ENCODE measurements at regions not wholly inside any gene's neighbourhood (a gene's known extent, or its start where the extent isn't known, plus 50 kb on each side); places are given as distances from the start of the nearest gene placed in this dataset.

DNA sequence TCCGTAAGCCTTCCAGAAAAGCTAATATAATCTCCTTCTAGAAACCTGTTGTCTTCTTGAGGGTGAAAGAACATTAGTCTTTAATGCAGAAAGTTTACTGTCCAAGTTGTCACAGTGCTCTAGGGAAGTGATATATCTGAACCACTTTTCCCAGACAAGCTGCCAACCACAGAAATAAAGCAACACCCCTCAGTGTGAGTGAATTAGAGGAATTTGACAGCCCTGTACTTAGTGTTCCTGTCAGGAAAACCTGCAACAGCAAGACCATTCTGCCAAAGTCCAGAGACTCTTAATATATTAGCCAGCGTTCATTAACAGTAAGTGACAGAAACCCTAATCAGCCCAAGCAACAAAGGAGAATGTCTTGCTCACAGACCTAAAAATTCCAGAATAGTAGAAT lies 137.7 kb downstream of the KATNIP start:
- Mint-ChIP-seq H3K27ac (no peak overlapping the region), H3K27me3 (no peaks in the 10 kb centered on the region), H3K4me1 (no peaks in the 10 kb centered on the region), H3K4me3 (no peak overlapping the region), H3K36me3 (peaks cover 18% of the 10 kb centered on the region), H3K9me3 (no peaks in the 10 kb centered on the region)

DNA sequence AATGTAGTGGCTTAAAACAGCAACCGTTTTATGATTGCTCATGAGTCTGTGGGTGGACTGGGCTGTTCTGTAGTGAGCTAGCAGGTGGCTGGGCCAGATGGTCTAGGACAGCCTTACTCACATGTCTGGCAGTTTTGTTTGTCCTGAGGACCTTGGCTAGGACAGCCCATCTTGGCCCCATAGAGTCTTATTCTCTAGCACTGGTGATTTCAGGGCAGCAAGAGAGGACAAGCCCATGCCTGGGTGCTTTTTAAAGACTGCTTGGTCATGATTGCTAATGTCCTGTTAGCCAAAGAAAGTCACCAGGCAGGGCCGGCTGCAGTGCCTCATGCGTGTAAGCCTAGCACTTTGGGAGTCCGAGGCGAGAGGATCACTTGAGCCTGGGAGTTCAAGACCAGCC lies 139.8 kb downstream of the KATNIP start:
- Mint-ChIP-seq H3K4me3 (no peak overlapping the region), H3K9me3 (no peaks in the 10 kb centered on the region), H3K27me3 (no peaks in the 10 kb centered on the region), H3K27ac (no peak overlapping the region), H3K4me1 (no peaks in the 10 kb centered on the region), H3K36me3 (peaks cover 16% of the 10 kb centered on the region)

DNA sequence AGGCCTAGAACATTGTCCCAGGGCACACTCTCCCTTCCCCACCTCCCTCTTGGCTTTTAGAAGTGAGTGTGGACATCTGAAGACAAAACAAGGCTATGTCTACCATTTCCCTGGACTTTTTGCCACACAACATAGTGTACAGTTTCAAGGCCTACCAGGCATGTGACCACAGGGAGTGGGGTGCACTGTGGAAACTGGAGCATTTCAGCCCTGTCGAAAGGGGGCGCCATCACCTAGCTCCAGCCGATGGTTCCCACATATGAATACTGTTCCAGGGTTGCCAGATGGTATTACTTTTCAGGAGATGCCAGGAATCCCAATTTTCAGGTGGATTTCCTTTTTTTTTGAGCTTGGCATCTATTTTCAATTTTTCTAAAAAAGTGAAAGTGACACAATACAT lies 140.7 kb downstream of the KATNIP start:
- Mint-ChIP-seq H3K27ac (no peak overlapping the region), H3K36me3 (peaks cover 16% of the 10 kb centered on the region), H3K27me3 (no peaks in the 10 kb centered on the region), H3K4me1 (no peaks in the 10 kb centered on the region), H3K4me3 (no peak overlapping the region), H3K9me3 (no peaks in the 10 kb centered on the region)

DNA sequence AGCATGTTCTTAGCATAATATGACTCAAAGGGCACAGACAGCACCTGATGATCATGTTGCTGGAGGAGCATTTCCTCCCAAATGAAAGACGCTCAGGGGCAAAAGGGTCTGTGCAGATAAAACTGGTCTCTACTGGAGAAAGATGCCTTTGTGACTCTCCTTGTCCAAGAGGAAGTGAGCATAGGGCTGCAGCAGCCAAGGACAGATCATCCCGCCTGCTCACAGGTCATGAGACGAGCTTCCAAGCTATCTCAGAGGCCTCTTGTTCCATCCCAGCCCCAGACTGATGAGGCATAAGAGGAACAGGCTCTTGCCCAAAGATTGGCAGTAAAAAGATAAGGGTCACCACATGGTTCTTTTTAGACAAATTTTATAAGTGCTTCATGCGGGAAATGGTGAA lies 141.8 kb downstream of the KATNIP start:
- Mint-ChIP-seq H3K9me3 (peaks cover 0 to 3% (median 0%) of the 10 kb centered on the region in 3 donors), H3K27ac (no peak overlapping the region), H3K4me3 (no peak overlapping the region), H3K27me3 (no peaks in the 10 kb centered on the region), H3K4me1 (no peaks in the 10 kb centered on the region), H3K36me3 (peaks cover 12% of the 10 kb centered on the region)

DNA sequence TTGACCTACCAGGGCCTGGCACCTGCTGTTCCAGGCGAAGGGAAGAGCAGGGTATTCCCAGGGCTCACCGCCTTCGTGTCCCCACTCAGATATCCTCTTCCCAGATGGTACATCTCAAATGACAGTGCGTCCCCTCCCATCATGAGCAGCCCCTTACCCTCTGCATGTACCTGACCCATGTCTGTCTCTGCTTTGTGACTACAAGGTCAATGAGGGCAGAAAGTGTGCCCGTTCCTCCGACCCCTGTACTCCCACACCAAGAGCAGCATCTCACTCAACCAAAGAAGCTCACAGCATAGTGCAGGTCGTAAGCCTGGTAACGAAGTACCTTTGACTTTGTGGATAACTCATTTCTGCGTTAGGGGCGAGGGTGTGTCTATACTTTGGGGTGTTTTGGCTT lies 142.6 kb downstream of the KATNIP start:
- Mint-ChIP-seq H3K36me3 (peaks cover 17% of the 10 kb centered on the region), H3K27me3 (no peaks in the 10 kb centered on the region), H3K4me1 (no peaks in the 10 kb centered on the region), H3K9me3 (peaks cover 0 to 3% (median 0%) of the 10 kb centered on the region in 3 donors), H3K27ac (no peak overlapping the region), H3K4me3 (no peak overlapping the region)

DNA sequence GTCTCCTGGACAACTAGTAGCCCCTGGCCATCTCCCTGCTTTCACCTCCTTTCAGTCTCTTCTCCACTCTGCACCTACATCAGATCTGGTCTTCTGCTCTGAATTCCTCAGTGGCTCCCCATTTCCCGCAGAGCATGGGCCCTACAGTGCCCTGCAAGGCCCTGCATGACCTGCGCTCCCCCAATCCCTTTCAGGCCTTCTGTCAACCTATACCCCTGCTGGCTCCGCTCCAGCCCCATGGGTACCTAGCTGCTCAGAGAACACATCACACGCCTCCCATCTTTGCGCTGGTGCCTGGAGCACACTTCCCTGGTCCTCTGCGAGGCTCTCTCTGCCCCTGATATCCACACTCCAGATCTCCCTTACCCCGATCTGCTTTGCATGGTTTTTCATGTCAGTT lies 145.2 kb downstream of the KATNIP start:
- no peaks in the 10 kb centered on the region for H3K27me3 Mint-ChIP-seq
- H3K4me1 Mint-ChIP-seq: no peaks in the 10 kb centered on the region
- H3K4me3 Mint-ChIP-seq: peak overlapping the region in 1 of 4 donors; percentile 0
- H3K36me3 Mint-ChIP-seq: peaks cover 18% of the 10 kb centered on the region
- no peak overlapping the region for H3K27ac Mint-ChIP-seq
- peaks cover 0 to 3% (median 0%) of the 10 kb centered on the region in 3 donors for H3K9me3 Mint-ChIP-seq

DNA sequence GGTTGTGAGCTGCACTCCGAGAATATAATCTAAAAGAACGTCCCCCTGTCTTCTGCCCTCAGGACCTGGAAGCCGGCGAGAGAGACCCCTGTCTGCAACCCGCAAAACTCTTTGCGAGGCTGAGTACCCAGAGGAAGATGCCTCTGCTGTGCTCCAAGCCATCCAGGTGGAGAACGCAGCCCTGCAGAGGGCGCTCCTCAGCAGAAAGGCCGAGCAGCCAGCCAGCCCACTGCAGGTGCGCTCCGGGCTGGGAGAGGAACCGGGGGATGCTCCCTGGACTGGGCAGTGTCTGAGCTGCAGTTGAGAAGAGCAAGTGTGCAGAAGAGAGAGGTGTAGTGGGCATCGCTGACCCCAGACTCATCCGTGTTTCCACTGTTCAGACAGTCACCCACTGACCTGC lies 148.3 kb downstream of the KATNIP start:
- Mint-ChIP-seq H3K27ac (no peak overlapping the region), H3K36me3 (peaks cover 17% of the 10 kb centered on the region), H3K4me1 (no peaks in the 10 kb centered on the region), H3K4me3 (no peak overlapping the region), H3K9me3 (peaks cover 0 to 3% (median 0%) of the 10 kb centered on the region in 3 donors), H3K27me3 (no peaks in the 10 kb centered on the region)

DNA sequence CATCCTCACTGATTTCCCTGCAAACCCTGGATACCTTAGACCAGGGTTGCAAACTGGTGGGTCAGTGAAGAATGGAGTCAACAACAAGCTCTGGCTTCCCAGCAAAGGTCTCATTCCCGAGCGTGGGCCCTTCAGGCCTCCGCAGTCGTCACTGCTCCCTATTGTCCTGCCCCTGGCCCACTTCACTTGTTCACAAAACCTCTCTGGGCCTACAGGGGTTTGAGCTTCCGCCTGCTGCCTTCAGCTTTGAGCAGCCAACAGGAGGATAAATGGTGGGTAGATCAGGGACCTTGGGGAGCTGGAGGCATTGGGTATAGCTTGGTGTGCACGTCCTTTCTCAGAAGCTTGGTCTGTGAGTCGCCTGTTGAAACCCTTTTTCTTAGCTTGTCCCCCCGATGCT lies 148.8 kb downstream of the KATNIP start:
- Mint-ChIP-seq H3K4me3 (no peak overlapping the region), H3K4me1 (no peaks in the 10 kb centered on the region), H3K27me3 (no peaks in the 10 kb centered on the region), H3K9me3 (peaks cover 0 to 3% (median 0%) of the 10 kb centered on the region in 3 donors), H3K27ac (no peak overlapping the region), H3K36me3 (peaks cover 15% of the 10 kb centered on the region)

DNA sequence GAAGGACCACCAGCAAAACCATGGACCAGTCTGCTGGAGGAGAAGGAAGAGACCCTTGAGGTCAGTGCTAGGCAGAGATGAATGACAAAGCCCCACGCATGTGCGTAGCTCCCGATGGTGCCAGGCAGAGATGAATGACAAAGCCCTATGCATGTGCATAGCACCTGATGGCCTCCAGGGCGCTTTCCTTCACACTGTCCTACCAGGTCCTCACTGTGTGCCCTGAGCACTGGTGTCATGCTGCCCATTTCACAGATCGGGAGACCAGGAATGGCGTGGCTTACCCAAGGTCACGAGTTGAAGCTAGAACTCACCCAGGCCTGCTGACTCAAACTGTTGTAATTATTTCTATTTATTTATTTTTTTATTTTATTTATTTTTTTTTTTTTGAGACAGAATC lies 149.6 kb downstream of the KATNIP start:
- no peak overlapping the region for H3K4me3 Mint-ChIP-seq
- no peak overlapping the region for H3K27ac Mint-ChIP-seq
- H3K4me1 Mint-ChIP-seq: no peaks in the 10 kb centered on the region
- H3K27me3 Mint-ChIP-seq: no peaks in the 10 kb centered on the region
- peaks cover 0 to 3% (median 0%) of the 10 kb centered on the region in 3 donors for H3K9me3 Mint-ChIP-seq
- peaks cover 15% of the 10 kb centered on the region for H3K36me3 Mint-ChIP-seq

DNA sequence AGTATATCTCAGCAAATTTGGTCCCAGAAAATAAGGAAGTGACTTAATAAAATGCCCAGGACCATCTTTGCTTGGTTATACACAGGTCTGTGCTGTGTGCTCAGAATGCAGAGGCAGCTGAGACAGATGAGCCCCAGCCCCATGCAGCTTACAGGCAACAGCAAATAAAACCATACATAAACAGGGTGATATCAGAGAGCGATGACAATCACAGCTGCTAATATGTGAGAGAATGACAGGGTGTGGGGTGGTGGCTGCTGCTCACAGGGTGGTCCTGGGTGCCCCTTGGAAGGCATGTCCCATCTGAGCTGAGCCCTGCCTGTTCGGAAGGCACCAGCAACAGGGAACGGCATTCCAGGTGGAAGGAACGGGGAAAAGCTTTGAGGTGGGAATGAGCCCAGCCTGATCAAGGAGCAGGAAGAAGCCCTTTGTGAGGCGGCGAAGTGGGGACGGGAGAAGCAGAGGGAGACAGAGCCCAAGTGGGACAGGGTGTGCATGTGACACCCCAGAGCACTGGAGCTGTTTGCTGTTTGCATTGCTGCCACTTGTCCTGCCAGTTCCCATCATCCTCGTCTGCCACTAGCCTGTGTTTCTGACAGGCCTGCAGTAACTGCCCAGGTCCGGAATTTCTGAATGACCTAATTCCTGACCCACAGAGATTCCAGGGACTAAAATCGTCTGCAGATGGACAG lies 150.5 kb downstream of the KATNIP start:
- Mint-ChIP-seq H3K4me3 (no peak overlapping the region), H3K4me1 (no peaks in the 10 kb centered on the region), H3K27ac (peak overlapping the region in 1 of 3 donors; percentile 80), H3K36me3 (peaks cover 20% of the 10 kb centered on the region), H3K9me3 (peaks cover 0 to 3% (median 0%) of the 10 kb centered on the region in 3 donors), H3K27me3 (no peaks in the 10 kb centered on the region)

DNA sequence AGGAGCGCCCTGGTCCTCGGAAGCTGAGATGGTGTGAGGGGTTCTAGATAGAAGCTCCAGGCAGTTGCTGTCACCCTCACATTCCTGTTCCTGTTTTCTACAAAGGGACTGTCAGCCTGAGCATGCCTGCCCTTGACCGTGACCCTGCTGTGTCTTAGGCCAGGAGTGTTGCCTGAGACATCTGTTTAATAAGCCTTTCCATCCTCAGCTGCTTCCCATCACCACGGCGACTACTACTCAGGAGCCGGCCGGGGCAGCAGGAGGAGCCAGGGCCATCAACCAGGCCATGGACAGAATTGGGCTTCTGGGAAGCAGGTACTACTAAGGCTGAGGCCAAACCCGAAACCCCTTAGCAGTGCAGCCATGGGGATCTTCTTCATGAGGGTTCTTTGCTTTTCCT lies 151.4 kb downstream of the KATNIP start:
- Mint-ChIP-seq H3K9me3 (peaks cover 0 to 1% (median 0%) of the 10 kb centered on the region in 3 donors), H3K4me3 (no peak overlapping the region), H3K27me3 (no peaks in the 10 kb centered on the region), H3K36me3 (peaks cover 19% of the 10 kb centered on the region), H3K27ac (no peak overlapping the region), H3K4me1 (no peaks in the 10 kb centered on the region)

DNA sequence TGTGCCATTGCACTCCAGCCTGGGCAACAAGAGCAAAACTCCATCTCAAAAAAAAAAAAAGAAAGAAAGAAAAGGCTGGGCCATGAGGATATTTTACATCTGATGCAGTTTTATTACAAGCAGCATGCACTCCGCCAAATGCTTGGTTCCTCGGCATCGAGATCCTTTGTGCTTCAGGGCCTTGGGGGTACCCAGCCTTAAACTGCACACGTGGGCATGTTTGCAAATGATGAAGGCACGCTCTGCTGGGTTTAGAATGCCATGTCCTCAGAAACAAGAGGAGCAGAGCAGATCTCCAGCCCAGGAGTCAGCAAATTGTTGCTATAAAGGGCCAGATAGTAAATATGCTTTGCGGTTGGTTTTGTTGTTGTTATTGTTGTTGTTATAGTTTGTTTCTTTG lies 153.2 kb downstream of the KATNIP start:
- no peaks in the 10 kb centered on the region for H3K9me3 Mint-ChIP-seq
- no peak overlapping the region for H3K4me3 Mint-ChIP-seq
- no peaks in the 10 kb centered on the region for H3K27me3 Mint-ChIP-seq
- peak overlapping the region in 1 of 3 donors; percentile 73 for H3K27ac Mint-ChIP-seq
- no peaks in the 10 kb centered on the region for H3K4me1 Mint-ChIP-seq
- peaks cover 14% of the 10 kb centered on the region for H3K36me3 Mint-ChIP-seq

DNA sequence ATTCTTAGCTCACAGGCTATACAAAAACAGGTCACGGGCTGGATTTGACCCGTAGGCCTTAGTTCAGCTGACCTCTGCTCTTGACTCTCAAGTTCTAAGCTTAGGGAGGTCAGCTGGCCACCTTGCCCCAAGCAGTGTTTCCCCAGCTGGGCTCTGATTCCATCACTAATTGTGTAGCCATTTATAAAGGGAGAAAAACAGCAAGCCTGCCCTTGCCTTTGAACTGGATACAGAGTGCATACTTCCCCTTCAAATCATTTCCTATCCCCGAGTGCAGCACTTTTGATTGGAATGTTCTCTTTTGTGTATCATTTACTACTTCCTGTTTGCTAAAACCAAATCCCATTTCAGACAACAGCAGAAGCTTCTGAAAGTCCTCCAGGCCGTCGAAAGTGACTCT lies 153.6 kb downstream of the KATNIP start:
- H3K27me3 Mint-ChIP-seq: no peaks in the 10 kb centered on the region
- H3K9me3 Mint-ChIP-seq: no peaks in the 10 kb centered on the region
- H3K27ac Mint-ChIP-seq: peak overlapping the region in 1 of 3 donors; percentile 73
- H3K4me3 Mint-ChIP-seq: no peak overlapping the region
- H3K36me3 Mint-ChIP-seq: peaks cover 15% of the 10 kb centered on the region
- no peaks in the 10 kb centered on the region for H3K4me1 Mint-ChIP-seq

DNA sequence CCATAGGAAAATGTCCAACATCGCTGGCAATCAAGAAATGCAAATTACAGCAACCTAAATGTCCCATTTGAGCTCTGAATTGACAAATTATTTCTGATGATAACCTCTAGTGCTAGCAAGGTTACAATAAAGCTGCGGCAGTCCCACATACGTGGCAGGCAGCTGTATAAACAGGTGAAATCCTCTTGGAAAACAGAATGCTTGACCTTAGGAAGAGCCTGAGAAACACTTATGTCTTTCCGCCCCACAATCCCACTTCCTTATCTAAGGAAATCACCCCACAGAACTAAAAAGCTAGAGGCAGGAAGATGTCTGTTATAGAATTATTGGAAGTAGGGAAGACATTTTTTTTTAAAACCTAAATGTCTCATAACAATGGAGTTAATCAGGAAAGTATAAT lies 154.3 kb downstream of the KATNIP start:
- no peaks in the 10 kb centered on the region for H3K9me3 Mint-ChIP-seq
- no peak overlapping the region for H3K4me3 Mint-ChIP-seq
- H3K36me3 Mint-ChIP-seq: peaks cover 16% of the 10 kb centered on the region
- no peaks in the 10 kb centered on the region for H3K4me1 Mint-ChIP-seq
- H3K27ac Mint-ChIP-seq: no peak overlapping the region
- no peaks in the 10 kb centered on the region for H3K27me3 Mint-ChIP-seq

DNA sequence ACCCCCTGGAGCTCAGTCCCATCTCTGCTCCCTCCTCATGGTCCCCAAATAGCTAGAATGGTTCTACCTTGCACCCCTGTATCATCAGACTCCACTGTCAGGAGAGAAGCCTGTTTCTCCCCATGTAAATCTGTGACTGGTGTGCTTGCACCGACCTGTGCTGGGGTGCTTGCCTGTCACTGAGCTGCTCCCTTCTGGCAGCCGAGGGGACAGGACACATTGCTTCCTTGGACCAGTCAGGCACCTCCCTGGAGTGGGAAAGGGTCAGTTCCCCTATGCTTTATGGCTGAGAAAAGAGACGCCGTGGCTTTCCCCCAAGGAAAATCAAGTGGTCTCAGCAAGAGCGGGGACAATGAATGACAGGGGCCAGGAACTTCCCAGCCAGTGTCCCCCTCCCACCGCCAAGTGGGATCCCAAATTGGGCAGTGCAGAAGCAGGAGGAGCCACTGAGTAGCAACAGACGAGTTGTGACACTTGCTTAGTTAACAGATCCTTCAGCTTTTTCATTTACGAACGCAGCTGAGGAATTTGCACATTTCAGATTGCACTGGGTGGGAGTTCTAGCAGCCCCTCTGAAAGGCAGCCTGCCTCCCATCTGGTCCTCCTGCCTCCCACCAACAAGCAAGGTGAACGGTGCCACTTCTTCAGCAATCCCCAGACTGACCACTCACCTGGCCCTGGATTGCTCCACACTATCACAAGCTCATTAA lies 156.4 kb downstream of the KATNIP start:
- H3K27me3 Mint-ChIP-seq: no peaks in the 10 kb centered on the region
- no peak overlapping the region for H3K4me3 Mint-ChIP-seq
- H3K36me3 Mint-ChIP-seq: peaks cover 10% of the 10 kb centered on the region
- no peak overlapping the region for H3K27ac Mint-ChIP-seq
- H3K4me1 Mint-ChIP-seq: no peaks in the 10 kb centered on the region
- H3K9me3 Mint-ChIP-seq: no peaks in the 10 kb centered on the region
